K562 (cell line): ENCODE measurements at regions not wholly inside any gene's neighbourhood (a gene's known extent, or its start where the extent isn't known, plus 50 kb on each side); places are given as distances from the start of the nearest gene placed in this dataset.
A peak's percentile ranks its signal among the peaks of the same experiment; 100 is the strongest.

Experiments used
- ATAC-seq: fragments of 200-7000 bp; cut with Tn5 transposase; 3 replicates; pipeline ENCODE4 v1.9.1; 2020; ENCODE audit warnings: moderate library complexity
- BruUV-seq: library from RNA; stranded (reverse); fragments of 400-500 nt; replicated peaks from 2 replicates; lab custom pipeline; 2021; lab: Mats Ljungman, UMichigan
- CTCF ChIA-PET: fragments of 300-600 bp; formaldehyde crosslinking; extraction: SDS; loops from one replicate; lab custom pipeline; 2021; ENCODE audit warnings: low intra/inter-chr PET ratio; lab: Yijun Ruan, JAX
- POLR2A ChIA-PET: fragments of 300-600, 350-650 bp; sonication (Branson Sonifier 250); formaldehyde crosslinking; extraction: SDS; loops from one replicate; lab custom pipeline; 2021; ENCODE audit warnings: antibody characterized with exemption, inconsistent platforms; lab: Yijun Ruan, JAX
- DNase-seq, 4 experiments: peaks; one replicate each; pipeline versions ENCODE4 v3.0.0 to v3.0.0-alpha.2; 2011 to 2018; ENCODE audit warnings: low spot score in 3 of 4, mixed read lengths in 3 of 4; ENCODE audit errors: extremely low read depth in 1 of 4
- FAIRE-seq: peaks from 2 replicates; lab custom pipeline; 2011; peaks lifted over from hg19 to GRCh38; lab: Jason Lieb, UNC
- H2AFZ ChIP-seq: 2 replicates; pipeline ENCODE4 v1.6.0; 2011; ENCODE audit warnings: low read depth, low read length, control low read depth, inconsistent platforms
- H3K27ac ChIP-seq: fragments of 200-600 bp; 3 replicates; pipeline ENCODE4 v1.8.0; 2011; ENCODE audit warnings: low read depth, mild to moderate bottlenecking, control low read depth, inconsistent platforms, low read length, moderate library complexity, mixed read lengths; ENCODE audit errors: extremely low read depth
- H3K27me3 ChIP-seq, 2 experiments: fragments of 300-600 bp in 1 of 2; 2 replicates in 1 of 2; 3 replicates in 1 of 2; pipeline versions ENCODE4 v1.6.0 to v1.8.0; 2011; ENCODE audit warnings: inconsistent platforms in 2 of 2, low read length in 2 of 2, mild to moderate bottlenecking in 1 of 2, mixed read lengths in 1 of 2, moderate library complexity in 1 of 2; ENCODE audit not compliant: control insufficient read depth in 2 of 2, insufficient read depth in 2 of 2
- H3K36me3 ChIP-seq: fragments of 300-600 bp; 3 replicates; pipeline ENCODE4 v1.8.0; 2011; ENCODE audit warnings: mild to moderate bottlenecking, low read length, inconsistent platforms; ENCODE audit not compliant: control insufficient read depth, insufficient read depth
- H3K4me1 ChIP-seq, 2 experiments: fragments of 200-600 bp in 1 of 2; replicated peaks in 1 of 2; 2 replicates in 1 of 2; 3 replicates in 1 of 2; pipeline versions ENCODE4 v1.5.1 to v1.8.0; 2011; ENCODE audit warnings: inconsistent platforms in 2 of 2, low read length in 2 of 2, mild to moderate bottlenecking in 1 of 2, mixed read lengths in 1 of 2, moderate library complexity in 1 of 2; ENCODE audit not compliant: control insufficient read depth in 2 of 2, insufficient read depth in 2 of 2
- H3K4me2 ChIP-seq: 2 replicates; pipeline ENCODE4 v1.6.1; 2011; ENCODE audit warnings: low read length, control low read depth, inconsistent platforms, mixed read lengths; ENCODE audit not compliant: insufficient read depth
- H3K4me3 ChIP-seq: fragments of 200-600 bp; sonication (generic), shearing (Covaris generic); 2 replicates; pipeline ENCODE4 v1.5.1; 2016; ENCODE audit warnings: control low read depth, inconsistent platforms
- H3K79me2 ChIP-seq: fragments of 200-600 bp; 3 replicates; pipeline ENCODE4 v1.8.0; 2011; ENCODE audit warnings: low read length, inconsistent platforms; ENCODE audit not compliant: control insufficient read depth, insufficient read depth
- H3K9ac ChIP-seq, 2 experiments: 2 replicates each; pipeline versions ENCODE4 v1.6.0 to v1.6.1; 2011; ENCODE audit warnings: low read depth in 2 of 2, low read length in 2 of 2, control low read depth in 1 of 2, inconsistent platforms in 1 of 2, mild to moderate bottlenecking in 1 of 2, mixed read lengths in 1 of 2; ENCODE audit not compliant: insufficient read depth in 1 of 2
- H3K9me1 ChIP-seq: one replicate; pipeline ENCODE4 v1.6.0; 2011; ENCODE audit warnings: inconsistent platforms, mild to moderate bottlenecking, low read length, moderate library complexity; ENCODE audit not compliant: control insufficient read depth, insufficient read depth
- H3K9me3 ChIP-seq: replicated peaks from 2 replicates; pipeline ENCODE4 v1.5.1; 2011; ENCODE audit warnings: low read depth, low read length, inconsistent platforms; ENCODE audit not compliant: control insufficient read depth, insufficient read depth
- H4K20me1 ChIP-seq: replicated peaks from 2 replicates; pipeline ENCODE4 v1.6.1; 2011; ENCODE audit warnings: low read length, inconsistent platforms, mixed read lengths; ENCODE audit not compliant: control insufficient read depth, insufficient read depth
- BCLAF1 ChIP-seq, 2 experiments: fragments of 450-650 bp in 1 of 2; IDR thresholded peaks; 2 replicates each; pipeline ENCODE4 v1.6.1; 2011 to 2017; ENCODE audit warnings: low read depth in 2 of 2, antibody characterized with exemption in 1 of 2, borderline replicate concordance in 1 of 2, low read length in 1 of 2, mild to moderate bottlenecking in 1 of 2, mixed read lengths in 1 of 2; ENCODE audit not compliant: control insufficient read depth in 1 of 2
- BRCA1 ChIP-seq, 2 experiments: fragments of 450-650 bp in 1 of 2; sonication (generic) in 1 of 2; formaldehyde crosslinking in 1 of 2; IDR thresholded peaks; 2 replicates each; pipeline versions ENCODE4 v1.5.0 to v1.6.1; 2017 to 2020; ENCODE audit warnings: mild to moderate bottlenecking in 1 of 2, missing genetic modification reagents in 1 of 2
- CREM ChIP-seq: IDR thresholded peaks from 2 replicates; pipeline ENCODE4 v1.6.1; 2014; ENCODE audit warnings: antibody characterized with exemption, low read depth
- GABPB2 ChIP-seq: fragments of 250-450 bp; sonication (Bioruptor Pico); conservative IDR thresholded peaks from 2 replicates; pipeline ENCODE4 v1.5.1; 2021; ENCODE audit warnings: mild to moderate bottlenecking
- JUNB ChIP-seq: fragments of 450-650 bp; formaldehyde crosslinking; conservative IDR thresholded peaks from 2 replicates; pipeline ENCODE4 v1.4.0; 2020; ENCODE audit warnings: mild to moderate bottlenecking
- MCM5 ChIP-seq: fragments of 450-650 bp; IDR thresholded peaks from 2 replicates; pipeline ENCODE4 v1.6.1; 2016; ENCODE audit warnings: low read depth
- MNT ChIP-seq, 2 experiments: fragments of 450-650 bp; conservative IDR thresholded peaks; 2 replicates each; pipeline ENCODE4 v1.6.1; 2017; ENCODE audit warnings: mild to moderate bottlenecking in 2 of 2, moderate library complexity in 2 of 2
- MXI1 ChIP-seq: IDR thresholded peaks from 2 replicates; pipeline ENCODE4 v1.6.1; 2011; ENCODE audit warnings: low read depth, mild to moderate bottlenecking, improper control_type of control experiment, low read length
- POLR2A ChIP-seq: fragments of 450-650 bp; conservative IDR thresholded peaks from 2 replicates; pipeline ENCODE4 v1.6.1; 2016
- POLR2B ChIP-seq: fragments of 450-650 bp; IDR thresholded peaks from 2 replicates; pipeline ENCODE4 v1.6.1; 2018; ENCODE audit warnings: low read depth; ENCODE audit not compliant: partially characterized antibody
- TFAM ChIP-seq: fragments of 250-450 bp; sonication (Bioruptor Pico); conservative IDR thresholded peaks from 2 replicates; pipeline ENCODE4 v1.5.0; 2021; ENCODE audit warnings: mild to moderate bottlenecking, moderate library complexity
- WHSC1 ChIP-seq: IDR thresholded peaks from one replicate; pipeline ENCODE4 v1.6.1; 2012; ENCODE audit warnings: low read length, control low read depth, inconsistent platforms
- ZFP1 ChIP-seq: fragments of 450-650 bp; formaldehyde crosslinking; IDR thresholded peaks from 2 replicates; pipeline ENCODE4 v1.4.0; 2020; ENCODE audit warnings: mild to moderate bottlenecking, mixed read lengths
- ZKSCAN8 ChIP-seq: fragments of 200-800 bp; sonication (Bioruptor generic); IDR thresholded peaks from 2 replicates; pipeline ENCODE4 v1.6.1; 2016; ENCODE audit warnings: missing genetic modification characterization, missing compliant biosample characterization
- ZNF143 ChIP-seq: sonication (generic); formaldehyde crosslinking; IDR thresholded peaks from 2 replicates; pipeline ENCODE4 v1.9.0; 2022; ENCODE audit warnings: mild to moderate bottlenecking, missing genetic modification reagents
- WGBS: fragments of 100-300 bp; shearing (Covaris generic); methylation state at CpG from one replicate; pipeline ENCODE4 v1.1.6; 2016; ENCODE audit warnings: low coverage, mixed read lengths; ENCODE audit not compliant: insufficient coverage; ENCODE audit errors: missing lambda C conversion rate; 5-methylcytosine and 5-hydroxymethylcytosine counted together
- in situ Hi-C: fragments of 300-500 bp; cut with MboI; formaldehyde crosslinking; loops from 4 replicates; pipeline ENCODE4 v1.15.0; 2018; ENCODE audit warnings: inconsistent platforms, mixed read lengths
- intact Hi-C: fragments of 100-400 bp; cut with micrococcal nuclease; formaldehyde crosslinking; loops from 2 replicates; pipeline ENCODE4 v1.14.2; 2022

- TF ChIP-seq ZFP1 (CRISPR knock-in tag) (no peak), JUNB (no peak)
These were observed 161.8 kb upstream of the TBL1XR1 start (continued) for GRCh38 chr3:177358977-177359592.

GRCh38 chr3:177359593-177360357, 162.5 kb upstream of the TBL1XR1 start:
- Histone ChIP-seq H3K27ac (peak overlapping the region; percentile 98), H3K9me3 (no peaks in the 10 kb centered on the region), H3K4me2 (peak overlapping the region; percentile 75), H3K4me3 (peak overlapping the region; percentile 7; the same call in 1 of the 2 replicates), H2AFZ (peak overlapping the region; percentile 93), H3K9ac (peak overlapping the region; percentile 84 to 91), H3K36me3 (no peaks in the 10 kb centered on the region), H3K9me1 (no peaks in the 10 kb centered on the region), H3K27me3 (no peaks in the 10 kb centered on the region), H3K79me2 (peaks cover 6% of the 10 kb centered on the region; the same call in 1 of the 3 replicates), H3K4me1 (peaks cover 32 to 56% of the 10 kb centered on the region in 2 experiments), H4K20me1 (no peaks in the 10 kb centered on the region)
- no TSS peak for BruUV-seq
- intact Hi-C loops (loop anchor here (1.0 to 10.0 kb wide), 7 partner anchors 75 to 485 kb away; partner anchors contain the start of gene TBL1XR1), in situ Hi-C loops (loop anchor here (5.0 kb wide), 2 partner anchors 162 to 302 kb away; partner anchors contain the start of gene TBL1XR1)
- FAIRE-seq = peak; percentile 92
- POLR2A ChIA-PET = interaction anchor here (0.6 to 7.6 kb wide), 29 partner anchors 10 to 401 kb away, joined by 3 to 97 read pairs (median 4); partner anchors contain the start of gene TBL1XR1
- peak; percentile 88 to 98 (median 90) for DNase-seq
- peak; percentile 80 for ATAC-seq
- 0% methylated on average over 32 of the region's 40 CpGs for WGBS
- CTCF ChIA-PET = interaction anchor here (0.9 to 1.7 kb wide), 2 partner anchors 162 kb away, joined by 4 to 13 read pairs; partner anchors contain the start of gene TBL1XR1
- TF ChIP-seq MCM5 = no peak
- no peak for TF ChIP-seq ZNF143 (CRISPR knock-in tag)
- no peak for TF ChIP-seq POLR2A
- peak; percentile 63 to 84 for TF ChIP-seq MNT (conservative IDR thresholded peaks at IDR 0.05)
- TF ChIP-seq BCLAF1 (IDR thresholded peaks at IDR 0.05; ENCODE audit: borderline replicate concordance in 1 of 2, control insufficient read depth in 1 of 2, low read depth in 2 of 2, low read length in 1 of 2) = peak in 1 of 2 experiments; percentile 88; a peak in 1 of 4 replicates
- TF ChIP-seq BRCA1 (IDR thresholded peaks at IDR 0.05) = no peak
- TF ChIP-seq BRCA1 (CRISPR knock-in tag; IDR thresholded peaks at IDR 0.05) = no peak
- no peak for TF ChIP-seq GABPB2 (CRISPR knock-in tag)
- no peak for TF ChIP-seq WHSC1
- no peak for TF ChIP-seq POLR2B
- peak; percentile 12; the same call in 1 of the 2 replicates for TF ChIP-seq ZKSCAN8 (CRISPR knock-in tag)
- 0 out of 2 replicates have a peak, but pooled peaks have one; percentile 13 for TF ChIP-seq MXI1
- peak; percentile 92 for TF ChIP-seq CREM
- no peak for TF ChIP-seq TFAM
